Kidney epithelial cell (primary cell): ENCODE measurements at regions not wholly inside any gene's neighbourhood (a gene's known extent, or its start where the extent isn't known, plus 50 kb on each side); places are given as distances from the start of the nearest gene placed in this dataset.

ENCODE experiments used
- DNase-seq: peaks from one replicate; pipeline ENCODE4 v3.0.0-alpha.2; 2010; ENCODE audit warnings: low read depth
- H3K27me3 ChIP-seq: 2 replicates; pipeline ENCODE4 v1.6.0; 2011; ENCODE audit warnings: low read length; ENCODE audit not compliant: control insufficient read depth, insufficient read depth
- H3K36me3 ChIP-seq: 2 replicates; pipeline ENCODE4 v1.5.1; 2011; ENCODE audit warnings: low read length; ENCODE audit not compliant: control insufficient read depth, insufficient read depth
- H3K4me3 ChIP-seq: 2 replicates; pipeline ENCODE4 v1.5.1; 2011; ENCODE audit warnings: low read depth, mild to moderate bottlenecking, control low read depth, low read length
- CTCF ChIP-seq: IDR thresholded peaks from 2 replicates; pipeline ENCODE4 v1.5.1; 2011; ENCODE audit warnings: mild to moderate bottlenecking, moderate library complexity, low read length, control low read depth, inconsistent platforms; ENCODE audit not compliant: insufficient read depth, poor library complexity, severe bottlenecking

GRCh38 chr14:96734076-96734622 lies 63.0 kb upstream of the VRK1 start:
- Histone ChIP-seq H3K4me3 (no peak overlapping the region), H3K27me3 (peaks cover 31% of the 10 kb centered on the region), H3K36me3 (no peaks in the 10 kb centered on the region)
- no peak for DNase-seq
- TF ChIP-seq CTCF: no peak

GRCh38 chr14:96735526-96735925 lies 61.7 kb upstream of the VRK1 start:
- Histone ChIP-seq H3K36me3 (no peaks in the 10 kb centered on the region), H3K27me3 (peaks cover 34% of the 10 kb centered on the region), H3K4me3 (no peak overlapping the region)
- DNase-seq: no peak
- no peak for TF ChIP-seq CTCF

GRCh38 chr14:96736439-96736838 lies 60.7 kb upstream of the VRK1 start:
- peaks cover 38% of the 10 kb centered on the region for H3K27me3 ChIP-seq

GRCh38 chr14:96737881-96738280 lies 59.3 kb upstream of the VRK1 start:
- TF ChIP-seq CTCF: no peak
- Histone ChIP-seq H3K4me3 (no peak overlapping the region), H3K36me3 (no peaks in the 10 kb centered on the region), H3K27me3 (peaks cover 43% of the 10 kb centered on the region)
- no peak for DNase-seq

More at GRCh38 chr14:96736439-96736838, 60.7 kb upstream of the VRK1 start:
- Histone ChIP-seq H3K36me3 (no peaks in the 10 kb centered on the region), H3K4me3 (no peak overlapping the region)
- DNase-seq: no peak
- no peak for TF ChIP-seq CTCF

- no peak for TF ChIP-seq CTCF
- Histone ChIP-seq H3K27me3 (peaks cover 41% of the 10 kb centered on the region), H3K36me3 (no peaks in the 10 kb centered on the region), H3K4me3 (no peak overlapping the region)
- no peak for DNase-seq
Observed at GRCh38 chr14:96739200-96739910, 57.8 kb upstream of the VRK1 start.
